UCSD-AML1 (cell line): ENCODE measurements at regions not wholly inside any gene's neighbourhood (a gene's known extent, or its start where the extent isn't known, plus 50 kb on each side); places are given as distances from the start of the nearest gene placed in this dataset.
"Not testable (repeated sequence)": the region's sequence is repeated elsewhere in the genome, so short reads cannot be mapped to it uniquely, and the experiment has no call there.

Experiments
- DNase-seq: peaks from one replicate; lab custom pipeline; 2025; ENCODE audit not compliant: unreplicated experiment; lab: John Stamatoyannopoulos, UW

- DNase-seq: no peak
Measured at GRCh38 chr9:1536522-1537170, 478.5 kb upstream of the SMARCA2 start.

GRCh38 chr9:1538301-1538700, 476.8 kb upstream of the SMARCA2 start:
- no peak for DNase-seq

- DNase-seq: no peak
Measured at GRCh38 chr9:1539216-1539615, 475.9 kb upstream of the SMARCA2 start.

- DNase-seq: no peak
Measured at GRCh38 chr9:1550636-1551035, 464.5 kb upstream of the SMARCA2 start.

GRCh38 chr9:1554081-1555035, 460.8 kb upstream of the SMARCA2 start:
- DNase-seq: no peak

GRCh38 chr9:1558666-1559065, 456.5 kb upstream of the SMARCA2 start:
- not testable (repeated sequence) for DNase-seq

- no peak for DNase-seq
Measured at GRCh38 chr9:1575939-1576338, 439.2 kb upstream of the SMARCA2 start.

- DNase-seq: no peak
Measured at GRCh38 chr9:1580215-1580614, 434.9 kb upstream of the SMARCA2 start.

- no peak for DNase-seq
Measured at GRCh38 chr9:1581926-1582325, 433.2 kb upstream of the SMARCA2 start.

GRCh38 chr9:1591310-1591709, 423.8 kb upstream of the SMARCA2 start:
- DNase-seq: no peak

GRCh38 chr9:1598270-1598669, 416.9 kb upstream of the SMARCA2 start:
- no peak for DNase-seq

GRCh38 chr9:1599961-1600360, 415.2 kb upstream of the SMARCA2 start:
- no peak for DNase-seq

GRCh38 chr9:1604942-1605560, 410.1 kb upstream of the SMARCA2 start:
- DNase-seq: no peak

- DNase-seq: no peak
Measured at GRCh38 chr9:1606253-1606652, 408.9 kb upstream of the SMARCA2 start.

GRCh38 chr9:1612886-1613285, 402.3 kb upstream of the SMARCA2 start:
- no peak for DNase-seq

GRCh38 chr9:1617419-1617818, 397.7 kb upstream of the SMARCA2 start:
- DNase-seq: no peak

GRCh38 chr9:1619915-1620710, 395.0 kb upstream of the SMARCA2 start:
- DNase-seq: no peak

- DNase-seq: no peak
Measured at GRCh38 chr9:1637401-1637800, 377.7 kb upstream of the SMARCA2 start.

GRCh38 chr9:1639166-1639565, 376.0 kb upstream of the SMARCA2 start:
- DNase-seq: no peak

GRCh38 chr9:1647776-1648175, 367.4 kb upstream of the SMARCA2 start:
- DNase-seq: no peak

GRCh38 chr9:1653282-1653681, 361.9 kb upstream of the SMARCA2 start:
- DNase-seq: no peak
